Fibroblast of skin of back (primary cell): ENCODE measurements at regions not wholly inside any gene's neighbourhood (a gene's known extent, or its start where the extent isn't known, plus 50 kb on each side); places are given as distances from the start of the nearest gene placed in this dataset.
"Not testable (repeated sequence)": the region's sequence is repeated elsewhere in the genome, so short reads cannot be mapped to it uniquely, and the experiment has no call there.

Experiments used
- DNase-seq: peaks from one replicate; pipeline ENCODE4 v3.0.0-alpha.2; 2013

DNA sequence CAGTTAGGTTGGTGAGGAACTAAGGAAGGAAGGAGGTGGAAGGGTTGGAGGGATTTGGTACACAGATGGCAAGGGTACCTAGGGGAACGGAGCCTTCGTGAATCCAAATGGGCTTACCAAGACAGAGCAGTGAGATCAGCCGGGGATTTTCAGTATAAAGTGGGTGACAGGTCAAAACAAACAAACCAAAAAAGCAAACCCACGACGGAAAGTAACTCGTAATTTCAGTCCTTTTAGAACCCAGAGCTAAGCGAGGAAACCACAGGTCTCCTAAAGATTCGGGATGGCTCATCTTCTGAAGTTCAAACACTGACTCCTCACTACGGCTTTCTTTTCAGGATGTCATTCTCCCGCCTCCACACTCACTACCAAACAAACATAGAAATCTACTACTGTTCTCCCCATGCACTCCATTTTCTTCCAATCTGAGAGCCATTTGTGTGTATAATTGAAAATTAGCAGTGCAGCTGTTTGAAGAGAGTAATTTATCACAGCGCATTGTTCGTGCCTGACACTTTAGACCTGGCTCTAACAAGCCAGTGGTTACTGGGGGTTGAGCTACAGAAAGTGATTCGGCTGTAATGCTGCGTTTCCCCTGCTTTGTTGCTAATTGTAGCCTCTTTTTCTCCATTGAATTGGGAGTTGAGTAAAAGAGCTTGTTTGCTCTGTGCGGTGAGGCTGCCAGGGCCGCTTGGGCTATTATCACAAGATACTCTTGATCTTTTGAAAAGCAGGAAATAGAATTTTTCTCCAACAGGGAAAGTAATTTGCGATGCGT is 64.7 kb upstream of the CCDC39 start:
- DNase-seq = no peak

DNA sequence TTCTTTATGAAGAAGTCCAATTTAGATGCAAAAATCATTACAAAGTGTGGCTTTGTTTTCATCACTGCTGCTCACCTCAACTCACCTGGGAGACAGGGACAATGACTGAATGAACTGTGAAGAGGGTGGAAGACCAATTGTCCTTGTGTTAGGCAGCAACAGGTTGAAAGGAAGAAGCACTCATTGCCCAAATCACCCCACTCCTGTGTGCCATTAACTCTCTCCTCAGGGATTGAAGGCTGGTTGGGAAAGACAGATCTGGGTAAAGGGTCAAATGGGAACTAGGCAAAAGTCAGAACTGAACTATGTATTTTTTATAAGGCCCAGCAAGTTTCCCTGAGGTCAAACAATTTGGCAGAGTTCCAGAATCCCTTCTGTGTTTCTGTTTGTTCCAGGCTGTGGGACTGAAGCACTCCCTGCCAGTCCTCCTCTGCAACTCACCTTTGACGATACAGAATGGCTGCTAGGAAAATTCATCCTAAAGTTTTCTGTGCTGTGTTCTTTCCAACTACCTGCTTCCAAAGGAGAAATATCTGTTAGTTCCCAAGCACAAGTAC is 68.6 kb upstream of the CCDC39 start:
- no peak for DNase-seq

- DNase-seq = no peak
These were observed 70.0 kb upstream of the CCDC39 start for GRCh38 chr3:180749322-180749721.

DNA sequence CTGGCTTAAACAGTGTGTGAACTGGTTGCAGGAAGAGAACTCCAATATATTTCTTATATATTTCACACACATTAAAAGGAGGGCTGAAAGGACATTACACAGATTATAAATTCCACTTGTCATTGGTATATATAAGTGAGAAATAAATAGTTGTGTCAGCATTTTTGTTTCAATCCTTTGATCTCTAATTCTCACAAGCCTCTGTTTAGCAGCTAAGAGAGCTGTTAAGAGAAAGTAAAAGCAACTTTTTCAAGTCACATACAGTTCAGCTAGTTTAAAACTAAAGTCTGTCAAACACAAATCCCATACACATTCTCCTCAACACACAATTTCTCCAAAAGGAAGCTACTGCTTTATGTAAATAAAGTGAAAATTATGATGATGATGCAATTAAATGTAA is 70.5 kb upstream of the CCDC39 start:
- DNase-seq = no peak

DNA sequence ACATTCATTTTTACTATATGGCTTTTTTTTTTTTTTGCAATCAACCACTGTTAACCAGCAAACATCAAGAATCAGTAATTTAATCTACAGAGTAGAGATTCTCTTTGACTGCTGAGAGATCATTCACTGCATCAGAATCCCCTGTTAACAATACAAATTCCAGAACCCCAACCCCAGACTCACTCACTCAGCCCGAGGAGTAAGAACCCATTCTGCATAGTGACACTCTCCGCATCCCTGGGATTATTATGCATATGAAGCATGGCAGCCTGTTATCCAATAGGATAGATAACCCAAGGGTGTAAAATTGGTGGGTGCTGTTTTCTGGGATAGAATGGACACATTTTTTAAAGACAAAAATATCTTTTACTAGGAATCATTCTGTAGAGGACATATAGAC is 76.3 kb upstream of the CCDC39 start:
- no peak for DNase-seq

DNA sequence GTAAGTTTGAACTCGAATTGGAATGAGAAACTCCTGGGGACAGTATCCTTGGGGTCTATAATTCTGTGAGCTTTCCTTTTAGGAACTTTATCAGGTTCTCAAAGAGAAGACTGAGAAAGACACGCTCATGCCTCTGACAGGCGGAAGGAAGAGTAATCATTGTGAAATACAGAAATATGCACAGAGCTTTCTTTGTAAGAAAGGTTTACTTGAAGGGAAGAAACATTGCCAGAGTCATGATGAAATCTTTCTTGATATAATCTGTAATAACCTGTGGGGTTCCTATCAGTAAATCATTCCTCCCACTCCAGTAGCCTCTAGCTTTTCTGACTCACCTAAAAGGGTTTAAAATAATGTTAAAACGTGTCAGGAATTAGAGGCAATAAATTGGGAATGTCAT is 83.6 kb upstream of the CCDC39 start:
- no peak for DNase-seq

DNA sequence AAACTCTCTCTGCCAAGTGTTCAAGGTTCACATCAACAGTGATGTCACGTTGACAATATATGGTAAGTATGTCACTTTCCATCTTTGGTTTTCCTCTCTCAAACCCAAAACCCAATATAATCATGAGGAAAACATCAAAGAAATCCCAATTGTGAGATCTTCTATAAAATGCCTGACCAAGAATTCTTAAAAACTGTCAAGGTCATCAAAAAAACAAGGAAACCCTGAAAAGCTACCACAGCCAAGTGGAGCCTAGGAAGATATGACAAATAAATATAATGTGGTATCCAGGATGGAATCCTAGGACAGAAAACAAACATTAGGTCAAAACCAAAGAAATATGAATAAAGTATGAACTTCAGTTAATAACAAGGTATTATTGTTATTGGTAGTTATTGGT is 85.2 kb upstream of the CCDC39 start:
- DNase-seq = no peak

DNA sequence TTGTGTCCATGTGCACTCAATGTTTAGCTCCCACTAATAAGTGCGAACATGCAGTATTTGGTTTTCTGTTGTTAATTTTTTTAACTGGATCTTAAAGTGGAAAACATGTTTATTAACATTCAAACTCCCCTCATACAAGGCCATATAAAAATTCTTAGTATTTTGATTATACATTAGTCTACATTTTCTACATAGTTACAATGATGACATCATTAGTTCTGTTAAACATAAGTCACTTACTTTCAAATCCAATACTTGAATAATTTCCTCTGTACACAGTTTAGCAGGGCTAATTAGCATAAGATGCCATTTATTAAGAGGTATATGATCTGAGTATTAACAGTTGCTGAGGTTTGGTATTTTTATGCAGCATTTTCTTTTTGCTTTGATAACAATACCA is 91.3 kb upstream of the CCDC39 start:
- no peak for DNase-seq

DNA sequence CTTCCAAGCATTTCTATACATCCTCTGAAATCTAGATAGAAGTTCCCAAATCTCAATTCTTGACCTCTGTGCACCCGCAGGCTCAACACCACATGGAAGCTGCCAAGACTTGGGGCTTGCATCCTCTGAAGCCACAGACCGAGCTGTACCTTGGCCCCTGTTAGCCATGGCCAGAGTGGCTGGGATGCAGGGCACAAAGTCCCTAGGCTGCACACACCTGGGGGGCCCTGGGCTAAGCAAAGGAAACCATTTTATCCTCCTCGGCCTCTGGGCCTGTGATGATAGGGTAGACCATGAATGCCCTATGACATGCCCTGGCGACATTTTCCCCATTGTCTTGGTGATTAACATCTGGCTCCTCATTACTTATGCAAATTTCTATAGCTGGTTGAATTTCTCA is 97.1 kb upstream of the CCDC39 start:
- no peak for DNase-seq

- no peak for DNase-seq
These were observed 103.1 kb upstream of the CCDC39 start for GRCh38 chr3:180782195-180782984.

DNA sequence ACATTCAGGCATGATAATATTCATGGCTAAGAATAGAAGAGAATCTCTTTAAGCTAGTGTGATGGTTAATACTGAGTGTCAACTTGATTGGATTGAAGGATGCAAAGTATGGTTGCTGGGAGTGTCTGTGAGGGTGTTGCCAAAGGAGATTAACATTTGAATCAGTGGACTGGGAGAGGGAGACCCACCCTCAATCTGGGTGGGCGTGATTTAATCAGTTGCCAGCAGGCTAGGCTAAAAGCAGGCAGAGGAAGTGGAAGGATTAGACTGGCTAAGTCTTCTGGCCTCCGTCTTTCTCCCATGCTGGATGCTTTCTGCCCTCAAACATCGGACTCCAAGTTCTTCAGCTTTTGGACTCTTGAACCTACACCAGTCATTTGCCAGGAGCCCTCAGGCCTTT is 106.9 kb upstream of the CCDC39 start:
- DNase-seq = not testable (repeated sequence)

DNA sequence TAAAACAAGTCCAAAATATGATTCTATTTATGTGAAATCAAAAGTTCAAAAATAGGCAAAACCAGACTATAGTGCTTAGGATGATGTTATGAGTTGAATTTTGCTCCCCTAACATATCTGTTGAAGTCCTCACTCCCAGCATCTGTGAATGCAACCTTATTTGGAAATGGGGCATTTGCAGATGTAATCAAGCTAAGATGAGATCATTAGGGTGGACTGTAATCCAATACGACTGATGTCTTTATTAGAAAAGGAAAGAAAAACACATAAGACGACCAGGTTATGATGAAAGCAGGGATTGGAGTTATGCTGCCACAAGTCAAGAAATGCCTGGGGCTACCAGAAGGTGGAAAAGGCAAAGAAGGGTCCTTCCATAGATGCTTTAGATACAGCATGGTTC is 110.5 kb upstream of the CCDC39 start:
- no peak for DNase-seq

DNA sequence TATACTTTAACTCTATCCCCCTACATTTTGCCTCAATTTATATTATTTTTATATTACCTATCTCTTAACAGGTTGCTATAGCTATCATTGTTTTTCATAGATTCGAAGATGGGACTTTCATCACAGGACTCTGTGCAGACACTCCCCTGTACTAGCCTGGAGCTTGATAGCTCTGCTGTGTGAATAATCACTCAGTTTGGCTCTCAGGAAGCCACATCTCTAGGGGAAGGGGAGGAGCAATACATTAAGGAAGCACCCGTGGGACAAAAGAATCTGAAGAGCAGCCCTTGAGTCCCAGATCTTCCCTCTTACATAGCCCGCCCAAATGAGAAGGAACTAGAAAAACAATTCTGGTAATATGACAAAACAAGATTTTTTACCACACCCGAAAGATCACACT is 114.3 kb upstream of the FXR1 start:
- DNase-seq = no peak

- peak; percentile 22 for DNase-seq
These were observed 109.6 kb upstream of the FXR1 start for GRCh38 chr3:180802837-180803236.

DNA sequence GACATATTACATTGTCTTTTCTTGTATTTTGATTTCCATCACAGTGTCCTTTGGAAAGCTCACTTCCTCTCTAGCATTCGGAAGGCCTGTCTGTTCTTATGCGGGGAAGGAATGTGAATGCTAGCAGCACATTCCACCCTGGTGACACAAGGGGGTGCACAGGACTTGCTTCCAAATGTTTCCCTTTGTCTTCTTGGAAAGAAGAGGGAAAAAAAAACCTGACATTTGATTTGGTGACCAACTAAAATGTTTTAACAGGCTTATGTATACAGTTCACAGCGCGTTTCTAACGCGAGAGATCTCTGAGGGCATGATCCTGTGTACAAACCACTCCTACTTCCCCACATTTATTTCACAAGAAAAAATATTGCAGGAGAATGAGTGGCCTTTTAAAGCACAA is 107.6 kb upstream of the FXR1 start:
- DNase-seq = peak; percentile 73

DNA sequence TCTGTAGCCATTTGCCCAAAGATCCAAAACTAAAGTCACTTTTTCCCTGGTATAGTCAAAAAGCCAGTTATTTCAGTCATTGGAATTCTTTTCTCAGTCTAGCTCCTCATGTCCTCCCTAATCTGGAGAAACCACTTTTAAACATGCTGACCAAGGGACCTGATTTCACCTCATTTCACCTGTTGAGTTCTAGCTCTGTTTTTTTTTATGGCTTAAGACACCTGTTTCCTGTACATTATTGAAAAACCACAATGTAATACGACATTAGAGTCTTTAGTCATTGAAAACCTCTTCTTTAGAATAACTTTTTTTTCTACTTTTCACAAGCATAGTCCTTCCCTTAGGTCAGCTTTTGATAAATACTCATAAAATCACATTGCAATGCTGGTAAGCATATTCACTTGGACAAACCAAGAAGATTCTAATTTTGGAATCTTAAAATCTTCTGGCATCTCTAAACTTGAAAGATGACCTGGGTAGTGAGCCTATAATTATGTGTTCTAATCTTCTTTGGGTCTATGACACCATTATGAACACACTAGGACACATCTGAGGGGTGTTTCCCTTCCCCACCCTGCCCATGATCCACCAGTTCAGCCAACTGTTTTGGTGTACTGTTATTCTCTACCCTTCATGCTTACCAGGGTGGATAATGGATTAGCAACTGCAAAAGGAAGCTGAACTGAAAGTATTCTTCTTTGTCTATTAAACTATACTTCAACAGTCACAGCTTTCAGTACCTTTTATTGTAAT is 103.5 kb upstream of the FXR1 start:
- no peak for DNase-seq

DNA sequence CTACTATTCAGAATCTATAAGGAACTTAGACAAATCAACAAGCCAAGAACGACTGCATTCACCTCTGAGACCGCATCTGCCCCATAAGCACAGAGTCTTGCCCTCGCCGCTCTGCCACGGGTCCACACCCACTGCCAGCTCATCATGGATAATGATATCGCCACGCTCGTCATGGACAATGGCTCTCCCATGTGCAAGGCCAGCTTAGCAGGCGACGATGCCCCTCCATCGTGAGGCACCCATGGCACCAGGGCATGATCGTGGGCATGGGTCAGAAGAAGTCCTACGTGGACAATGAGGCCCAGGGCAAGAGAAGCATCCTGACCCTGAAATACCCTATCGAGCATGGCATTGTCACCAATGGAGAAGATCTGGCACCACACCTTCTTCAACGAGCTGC is 92.1 kb upstream of the FXR1 start:
- DNase-seq = no peak

GRCh38 chr3:180825964-180826363 is 86.5 kb upstream of the FXR1 start:
- no peak for DNase-seq

- no peak for DNase-seq
These were observed 85.3 kb upstream of the FXR1 start for GRCh38 chr3:180827171-180827570.

GRCh38 chr3:180828001-180828720 is 84.3 kb upstream of the FXR1 start:
- DNase-seq = no peak

- DNase-seq = no peak
These were observed 83.6 kb upstream of the FXR1 start for GRCh38 chr3:180828723-180829408.
